ENCODE measurements at regions not wholly inside any gene's neighbourhood (a gene's known extent, or its start where the extent isn't known, plus 50 kb on each side); places are given as distances from the start of the nearest gene placed in this dataset.

GRCh38 chr19:27618006-27618405 is 1594.9 kb downstream of the UQCRFS1 start:
- TF ChIP-seq POLR2A (IDR thresholded peaks at IDR 0.05), result no peak
- no peak for TF ChIP-seq CTCF (IDR thresholded peaks at IDR 0.05)
